HG02571 (cell line): ENCODE measurements at regions not wholly inside any gene's neighbourhood (a gene's known extent, or its start where the extent isn't known, plus 50 kb on each side); places are given as distances from the start of the nearest gene placed in this dataset.

Experiments
- ATAC-seq: cut with Tn5 transposase; IDR thresholded peaks from one replicate; pipeline ENCODE4 v1.9.1; 2021; ENCODE audit warnings: mild to moderate bottlenecking, moderate library complexity; ENCODE audit not compliant: unreplicated experiment

GRCh38 chr11:116563028-116563711, 209.6 kb downstream of the BUD13 start:
- no peak for ATAC-seq

GRCh38 chr11:116560589-116560988, 212.2 kb downstream of the BUD13 start:
- no peak for ATAC-seq

- no peak for ATAC-seq
Measured at GRCh38 chr11:116558504-116559211, 214.1 kb downstream of the BUD13 start.

GRCh38 chr11:116557282-116557681, 215.5 kb downstream of the BUD13 start:
- no peak for ATAC-seq

GRCh38 chr11:116556483-116556882, 216.3 kb downstream of the BUD13 start:
- no peak for ATAC-seq

DNA sequence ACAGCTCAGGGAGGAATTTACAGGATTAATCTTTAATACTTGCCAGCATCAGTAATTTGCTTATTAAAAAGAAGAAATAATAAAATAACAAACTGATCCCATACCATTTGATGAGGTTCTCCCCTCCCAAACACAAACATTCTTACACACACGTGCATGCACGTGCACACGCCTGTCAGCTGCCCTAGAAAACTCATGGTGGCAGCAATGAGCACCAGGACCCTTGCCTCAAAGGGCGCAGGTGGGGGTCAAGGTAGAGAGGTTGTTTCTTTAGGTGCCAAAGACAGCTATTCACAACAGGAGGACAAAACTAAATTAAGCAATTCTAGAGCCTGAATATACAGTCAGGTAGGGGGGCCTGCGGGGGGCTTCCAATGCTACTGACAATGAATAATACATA, 219.3 kb downstream of the BUD13 start:
- no peak for ATAC-seq

GRCh38 chr11:116551576-116551975, 221.2 kb downstream of the BUD13 start:
- no peak for ATAC-seq

- no peak for ATAC-seq
Measured at GRCh38 chr11:116548256-116548655, 224.5 kb downstream of the BUD13 start.

DNA sequence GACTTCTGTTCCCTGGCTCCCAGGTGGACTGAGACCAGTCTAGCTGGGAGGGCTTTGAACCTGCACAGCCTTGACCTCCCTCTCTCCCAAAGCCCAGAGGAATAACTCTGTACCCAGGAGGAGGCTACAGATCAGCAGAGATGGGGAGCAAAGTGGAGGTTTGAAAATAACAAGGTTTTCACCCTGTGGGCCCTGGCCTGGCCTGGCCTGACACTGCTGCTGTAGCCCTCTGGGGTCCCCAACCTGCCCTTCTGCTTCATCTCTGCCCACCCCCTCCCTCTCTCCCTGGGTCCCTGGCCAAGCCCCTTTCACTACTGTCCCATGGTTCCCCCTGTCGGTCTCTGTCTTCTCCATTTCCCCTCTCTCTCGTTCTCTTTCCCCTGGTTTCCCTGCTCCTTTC, 225.2 kb downstream of the BUD13 start:
- ATAC-seq = no peak

- ATAC-seq = no peak
Measured at GRCh38 chr11:116545912-116546311, 226.9 kb downstream of the BUD13 start.

DNA sequence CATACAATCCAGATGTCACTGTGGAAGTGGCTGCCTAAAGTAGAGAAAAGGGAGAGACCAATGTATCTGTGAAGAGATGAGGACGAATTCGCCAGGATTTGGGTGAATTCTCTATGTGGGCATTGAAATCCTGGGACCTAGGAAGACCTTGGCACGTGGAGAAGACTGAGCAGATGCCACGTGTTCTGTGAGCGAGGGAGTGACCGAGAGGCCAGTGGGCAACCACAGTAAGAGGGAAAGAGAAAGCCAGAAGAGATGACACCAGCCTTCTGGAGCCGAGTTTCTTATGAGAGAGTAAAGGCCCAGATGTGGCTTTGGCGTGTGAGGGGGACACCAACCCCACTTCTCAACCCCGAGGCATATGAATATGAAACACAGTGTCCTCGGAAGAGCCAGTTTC, 228.1 kb downstream of the BUD13 start:
- no peak for ATAC-seq

GRCh38 chr11:116543911-116544475, 228.8 kb downstream of the BUD13 start:
- no peak for ATAC-seq

DNA sequence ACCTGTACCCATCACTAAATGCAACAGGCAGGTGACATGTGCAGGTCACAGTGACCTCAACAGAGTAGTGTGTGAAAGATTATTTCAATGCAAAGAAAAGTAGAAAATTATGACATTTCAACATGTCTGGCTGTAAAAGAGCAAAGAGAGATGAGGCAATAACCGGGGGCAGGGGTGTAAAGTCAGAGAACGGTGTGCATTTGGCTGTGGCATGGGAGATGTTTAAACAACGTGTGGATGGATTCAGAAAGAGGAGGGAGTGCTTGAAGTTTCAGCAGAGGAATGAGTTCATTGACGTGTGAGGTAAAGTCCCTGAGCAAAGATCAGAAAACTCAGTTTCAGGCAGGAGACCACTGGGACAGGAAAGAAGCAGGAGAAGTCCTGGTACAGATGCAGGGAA, 229.7 kb downstream of the BUD13 start:
- no peak for ATAC-seq

GRCh38 chr11:116542406-116542805, 230.4 kb downstream of the BUD13 start:
- ATAC-seq = no peak

DNA sequence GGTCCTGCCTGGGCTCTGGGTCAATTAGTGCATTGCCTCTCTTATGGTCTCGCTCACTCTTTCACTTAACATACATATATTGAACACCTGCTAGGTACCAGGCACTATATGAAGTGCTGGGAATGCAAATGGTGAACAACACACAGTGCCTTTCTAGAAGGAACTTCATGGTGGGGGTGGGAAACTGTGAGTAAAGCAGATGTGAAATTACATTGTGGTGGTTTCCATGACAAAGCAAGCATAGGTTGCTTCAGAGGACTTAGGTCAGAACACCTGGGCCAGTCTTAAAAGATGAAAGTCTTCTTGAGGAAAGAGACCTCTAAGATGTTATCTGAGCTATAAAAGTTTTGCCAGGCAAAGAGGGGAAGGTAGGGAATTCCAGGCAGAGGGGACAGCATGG, 231.3 kb downstream of the BUD13 start:
- no peak for ATAC-seq

- ATAC-seq = no peak
Measured at GRCh38 chr11:116540645-116541304, 232.0 kb downstream of the BUD13 start.

DNA sequence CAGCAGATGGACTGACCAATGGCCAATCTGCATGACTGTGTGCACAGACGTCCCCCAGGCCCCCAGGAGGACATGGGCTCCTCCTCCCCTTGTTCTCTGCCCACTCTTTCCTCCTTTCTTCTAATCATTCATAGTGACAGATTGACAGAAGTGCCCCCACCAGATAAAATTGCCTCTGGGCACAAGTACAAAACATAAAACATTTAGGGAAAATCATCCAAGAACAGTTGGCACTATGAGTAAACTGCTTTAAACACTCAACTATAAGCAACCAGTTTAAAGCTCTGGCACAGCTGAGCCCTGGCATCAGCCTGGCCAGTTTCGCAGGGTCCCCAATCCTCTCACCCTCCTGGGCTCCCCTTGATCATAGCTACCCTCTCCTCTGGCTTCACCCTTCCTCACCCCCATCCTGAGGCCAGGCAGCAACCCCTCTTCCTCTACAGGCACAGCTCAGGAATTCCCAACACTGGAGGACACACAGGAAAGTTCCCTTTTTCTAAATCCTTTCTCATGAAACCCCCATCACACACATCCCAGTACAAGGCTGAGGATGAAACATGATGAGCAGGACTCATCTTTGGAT, 232.9 kb downstream of the BUD13 start:
- no peak for ATAC-seq

- no peak for ATAC-seq
Measured at GRCh38 chr11:116539211-116539610, 233.6 kb downstream of the BUD13 start.

DNA sequence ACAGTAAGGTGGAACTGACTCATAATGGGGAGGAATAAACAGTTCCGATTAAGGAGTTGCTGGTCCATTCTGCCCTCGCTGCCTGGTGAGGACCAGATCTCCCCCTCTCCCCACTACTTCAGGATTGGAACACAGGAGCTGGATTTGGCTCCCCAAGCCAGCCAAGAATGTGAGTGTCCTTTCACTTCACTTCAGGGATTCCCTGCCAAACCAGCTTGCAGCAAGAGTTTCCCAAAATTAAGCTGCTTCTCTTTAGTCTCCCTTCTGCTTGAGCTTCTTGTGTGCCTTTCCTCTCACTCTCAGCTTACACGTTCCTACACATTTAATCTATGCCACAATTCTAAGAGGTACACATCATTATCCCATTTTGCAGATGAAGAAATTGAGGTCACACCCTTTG, 234.1 kb downstream of the BUD13 start:
- no peak for ATAC-seq

DNA sequence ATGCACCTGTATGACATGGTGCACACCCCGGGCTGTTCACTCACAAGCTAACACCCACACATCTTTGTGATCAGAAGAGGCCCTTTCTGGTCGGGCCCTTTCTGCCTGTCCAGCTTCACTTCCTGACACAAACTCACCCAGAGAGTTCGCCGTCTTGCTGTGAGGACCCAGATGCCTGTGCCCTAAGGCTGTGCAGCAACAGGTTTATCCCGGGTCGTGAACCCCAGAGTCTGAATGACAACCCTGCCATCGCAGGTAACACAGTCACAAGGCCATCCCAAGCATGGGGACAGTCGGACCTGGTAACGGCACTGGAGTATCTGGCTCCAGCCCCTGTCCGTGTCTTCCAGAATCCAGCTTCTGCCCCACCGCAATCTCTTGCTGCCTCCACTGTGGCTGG, 235.1 kb downstream of the BUD13 start:
- no peak for ATAC-seq

DNA sequence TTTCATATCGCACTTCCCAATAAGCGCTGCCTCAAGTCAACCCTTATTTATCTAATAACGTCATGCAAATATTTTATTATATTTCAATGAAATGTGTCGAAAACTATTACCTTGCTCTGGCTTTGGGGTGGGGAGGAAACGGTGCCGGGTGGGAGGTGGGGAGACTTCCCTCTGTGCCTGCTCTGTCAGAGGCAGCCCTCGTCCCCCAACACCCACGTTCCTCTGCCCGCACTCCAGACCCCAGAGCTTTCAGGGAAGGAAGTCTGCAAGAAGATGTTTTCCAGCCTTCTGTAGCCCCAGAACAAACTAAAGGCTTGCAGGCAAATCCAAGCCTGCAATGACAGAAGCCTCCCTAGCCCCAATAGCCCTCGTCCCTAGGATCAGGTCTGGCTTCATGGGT, 235.7 kb downstream of the BUD13 start:
- no peak for ATAC-seq
